GM19025 (cell line): ENCODE measurements at regions not wholly inside any gene's neighbourhood (a gene's known extent, or its start where the extent isn't known, plus 50 kb on each side); places are given as distances from the start of the nearest gene placed in this dataset.

Experiments used
- ATAC-seq: cut with Tn5 transposase; IDR thresholded peaks from one replicate; pipeline ENCODE4 v1.9.1; 2021; ENCODE audit warnings: mild to moderate bottlenecking, low read depth, moderate library complexity; ENCODE audit not compliant: unreplicated experiment

- no peak for ATAC-seq
Measured at GRCh38 chr21:28229814-28230213, 762.9 kb downstream of the LTN1 start.

DNA sequence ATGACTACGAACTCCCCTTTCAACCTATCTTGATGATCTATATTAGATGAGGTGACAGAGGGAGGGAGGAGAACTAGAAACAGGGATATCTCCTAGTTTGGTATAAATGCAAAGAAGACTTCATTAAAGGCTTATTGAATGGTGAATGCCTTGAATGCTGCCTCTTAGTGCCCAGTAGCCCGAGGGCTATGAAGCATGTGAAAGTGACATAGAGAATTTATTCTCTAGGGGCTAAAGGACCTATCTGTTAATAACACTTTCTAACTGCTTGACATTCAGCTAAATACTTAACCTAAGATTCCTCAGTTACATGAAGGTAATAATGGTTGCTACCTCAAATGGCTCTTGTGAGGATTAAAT lies 764.1 kb downstream of the LTN1 start:
- ATAC-seq = no peak

DNA sequence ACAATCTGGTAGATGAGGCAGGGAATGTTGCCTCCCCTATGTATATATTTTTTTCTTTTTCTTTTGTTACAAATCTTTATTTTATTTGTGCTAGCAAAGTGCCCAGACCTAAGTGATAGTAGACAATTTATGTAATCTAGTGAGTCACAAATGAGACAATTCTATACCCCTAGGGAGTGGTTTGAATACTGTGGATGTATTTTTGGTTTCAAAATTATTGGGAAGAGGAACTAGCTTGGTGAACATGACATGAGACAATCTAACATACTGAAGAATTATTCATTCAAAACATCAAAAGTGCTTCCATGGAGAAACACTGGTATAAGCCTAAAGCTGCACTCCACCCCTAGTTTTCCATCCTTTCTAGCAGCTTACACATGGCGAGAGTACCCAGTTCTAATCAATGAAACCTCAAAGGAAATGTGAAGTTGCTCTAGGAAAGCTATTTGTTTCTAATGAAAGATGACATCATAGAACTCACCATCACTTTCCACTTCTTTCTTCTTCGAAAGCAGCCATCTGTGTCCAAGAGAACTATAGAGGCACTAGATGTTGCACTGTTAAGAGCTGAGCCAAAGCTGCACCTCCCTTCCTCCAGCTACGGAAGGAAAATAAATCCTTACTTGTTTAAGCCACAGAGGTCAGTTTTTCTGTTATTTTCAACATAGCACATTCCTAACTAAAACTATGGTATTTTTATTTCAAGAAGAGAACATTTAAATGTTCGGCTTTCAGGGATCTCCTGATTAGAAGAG lies 764.6 kb downstream of the LTN1 start:
- no peak for ATAC-seq

GRCh38 chr21:28226563-28226962 lies 766.1 kb downstream of the LTN1 start:
- no peak for ATAC-seq

GRCh38 chr21:28224191-28224726 lies 768.4 kb downstream of the LTN1 start:
- no peak for ATAC-seq

- ATAC-seq = no peak
Measured at GRCh38 chr21:28221984-28222383, 770.7 kb downstream of the LTN1 start.

DNA sequence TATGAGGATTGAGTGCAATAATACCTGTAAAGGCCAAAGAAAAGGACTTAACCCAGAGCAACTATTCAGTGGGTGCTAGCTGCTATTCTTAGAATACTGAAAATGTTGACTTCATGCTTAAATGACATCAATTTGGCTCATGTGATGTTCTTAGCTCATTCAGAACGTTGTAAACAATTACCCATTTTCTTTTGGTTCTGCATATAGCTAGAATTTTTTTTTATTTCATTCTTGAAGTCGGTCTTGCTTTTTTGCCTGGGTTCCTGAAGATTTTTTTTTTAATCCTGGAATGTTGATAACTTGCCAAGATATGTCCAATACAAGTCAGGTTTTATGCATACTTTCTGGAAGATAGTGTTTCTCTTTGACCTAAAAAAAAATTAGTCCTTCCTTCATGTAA lies 772.0 kb downstream of the LTN1 start:
- ATAC-seq = no peak

- no peak for ATAC-seq
Measured at GRCh38 chr21:28216976-28217523, 775.6 kb downstream of the LTN1 start.

- no peak for ATAC-seq
Measured at GRCh38 chr21:28215214-28215954, 777.3 kb downstream of the LTN1 start.

GRCh38 chr21:28214786-28215185 lies 777.9 kb downstream of the LTN1 start:
- ATAC-seq = no peak

GRCh38 chr21:28213261-28213660 lies 779.4 kb downstream of the LTN1 start:
- ATAC-seq = no peak

- no peak for ATAC-seq
Measured at GRCh38 chr21:28212061-28212460, 780.6 kb downstream of the LTN1 start.

GRCh38 chr21:28207436-28208173 lies 785.1 kb downstream of the LTN1 start:
- no peak for ATAC-seq

DNA sequence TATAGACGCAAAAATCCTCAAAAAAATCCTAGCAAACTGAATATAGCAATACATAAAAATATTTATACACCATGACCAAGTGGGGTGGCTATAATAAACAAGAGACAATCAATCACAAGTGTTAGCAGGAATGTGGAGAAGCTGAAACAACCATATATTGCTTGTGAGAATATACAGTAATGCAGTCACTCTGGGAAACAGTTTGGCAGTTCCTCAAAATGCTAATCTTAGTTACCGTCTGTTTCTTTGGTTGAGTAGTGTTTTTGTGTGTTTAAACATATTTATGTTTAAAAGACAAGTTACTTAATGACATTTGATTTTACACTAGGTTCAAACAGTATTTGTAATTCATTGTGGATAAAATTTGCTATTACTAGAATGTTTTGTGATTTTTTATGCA lies 792.0 kb downstream of the LTN1 start:
- ATAC-seq = no peak

GRCh38 chr21:28196981-28197380 lies 795.7 kb downstream of the LTN1 start:
- no peak for ATAC-seq

DNA sequence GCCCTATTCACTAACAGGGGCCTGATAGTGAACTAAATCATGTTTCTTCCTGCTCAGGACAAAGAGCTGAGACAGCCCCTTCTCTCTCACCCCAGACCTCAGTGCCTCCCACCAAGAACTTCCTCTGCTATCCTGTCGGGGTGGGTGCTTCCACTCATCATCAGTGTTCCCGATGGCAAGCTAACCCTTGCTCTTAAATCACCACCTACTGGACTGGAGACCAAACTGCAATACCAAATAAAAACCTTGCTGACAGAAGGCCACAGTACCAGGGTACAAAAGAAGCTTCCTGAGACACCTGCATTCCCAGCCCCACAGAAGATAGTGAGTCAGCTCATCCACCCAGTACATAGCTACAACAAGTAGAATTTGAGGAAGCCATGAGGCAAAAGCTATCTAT lies 799.5 kb downstream of the LTN1 start:
- no peak for ATAC-seq

DNA sequence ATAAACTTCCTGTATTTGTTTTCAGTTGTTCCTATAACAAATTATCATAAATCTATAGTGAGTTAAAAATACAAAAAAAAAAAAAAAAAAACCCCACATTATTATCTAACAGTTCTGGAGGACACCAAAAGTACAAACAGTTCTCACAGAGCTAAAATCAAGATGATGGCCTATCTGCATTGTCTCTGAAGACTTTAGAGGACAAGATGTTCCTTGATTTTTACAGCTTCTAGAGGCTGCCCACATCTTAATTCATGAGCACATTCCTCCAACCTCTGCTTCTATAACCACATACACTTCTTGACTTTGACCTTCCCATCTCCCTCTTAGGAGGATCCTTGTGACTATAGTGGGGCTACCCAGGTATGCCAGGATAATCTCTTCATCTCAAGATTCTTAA lies 806.1 kb downstream of the LTN1 start:
- no peak for ATAC-seq

- no peak for ATAC-seq
Measured at GRCh38 chr21:28181730-28182129, 810.9 kb downstream of the LTN1 start.

- ATAC-seq = no peak
Measured at GRCh38 chr21:28179136-28179535, 813.5 kb downstream of the LTN1 start.

GRCh38 chr21:28177124-28177523 lies 815.6 kb downstream of the LTN1 start:
- no peak for ATAC-seq

GRCh38 chr21:28174701-28175100 lies 818.0 kb downstream of the LTN1 start:
- no peak for ATAC-seq
